ENCODE measurements at regions not wholly inside any gene's neighbourhood (a gene's known extent, or its start where the extent isn't known, plus 50 kb on each side); places are given as distances from the start of the nearest gene placed in this dataset.

DNA sequence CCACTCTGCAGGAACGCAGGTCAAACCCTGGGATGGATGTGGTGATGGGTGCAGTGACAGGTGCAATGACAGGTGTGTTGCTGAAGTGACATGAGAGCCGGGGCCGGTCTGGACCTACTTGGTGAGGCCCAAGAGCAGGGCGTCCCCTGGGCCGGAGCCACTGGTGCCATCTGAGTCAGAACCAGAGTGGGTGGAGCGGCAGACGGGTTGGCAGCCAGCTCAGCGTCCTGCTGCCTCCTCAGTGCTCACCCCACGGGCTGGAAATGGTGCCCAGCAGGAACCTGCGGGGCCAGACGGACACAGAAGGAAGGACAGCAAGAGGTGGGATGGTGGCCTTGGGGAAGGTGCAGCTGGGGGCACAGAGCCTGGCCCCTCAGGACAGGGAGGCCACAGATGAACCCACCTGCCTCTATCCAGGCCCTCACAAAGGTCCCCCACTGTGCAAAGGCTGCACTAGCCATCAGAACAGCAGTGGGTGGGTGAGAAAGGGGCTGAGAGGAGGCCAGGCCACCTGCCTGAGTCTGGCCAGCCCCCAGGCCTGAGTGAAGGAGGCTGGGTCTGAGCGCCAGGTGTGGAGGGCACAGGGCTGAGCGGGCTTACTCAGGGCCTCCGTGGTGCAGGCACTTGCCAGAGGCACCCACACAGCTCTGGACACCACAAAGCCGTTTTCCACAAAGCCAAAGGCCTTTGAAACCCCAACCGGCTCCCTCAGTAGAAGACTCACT, 129.0 kb upstream of the PPP2R2D start:
- TF ChIP-seq POLR2A (IDR thresholded peaks at IDR 0.05) (no peak), CTCF (IDR thresholded peaks at IDR 0.05) (no peak)

Data from suprapubic skin (tissue), 3 donors.